CD4-positive, alpha-beta T cell treated with Interleukin-6 at 100 ng/mL for 8 hours (primary cell): ENCODE measurements at regions not wholly inside any gene's neighbourhood (a gene's known extent, or its start where the extent isn't known, plus 50 kb on each side); places are given as distances from the start of the nearest gene placed in this dataset.
"Not testable (repeated sequence)": the region's sequence is repeated elsewhere in the genome, so short reads cannot be mapped to it uniquely, and the experiment has no call there.

Source experiments
- DNase-seq: peaks from one replicate; pipeline ENCODE4 v3.0.0-alpha.2; 2020; ENCODE audit warnings: mixed read lengths, low spot score

DNA sequence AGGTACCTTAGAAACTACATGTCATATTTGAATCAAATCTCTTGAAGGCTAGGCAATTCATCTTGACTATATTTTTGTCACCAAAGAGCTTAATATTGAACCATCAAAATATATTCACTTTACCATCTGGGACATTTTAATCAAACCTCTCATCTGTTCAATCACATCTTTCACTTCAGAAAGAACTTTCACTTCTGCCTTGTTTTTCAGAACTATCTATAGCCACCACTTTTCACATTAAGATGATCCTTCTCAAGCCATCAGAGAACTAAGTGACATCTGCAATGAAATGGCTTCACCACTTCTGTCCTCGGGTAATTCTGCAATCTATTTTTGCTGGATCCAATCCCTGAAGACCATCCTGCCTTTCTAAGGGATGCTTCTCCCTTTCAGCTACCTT is 57.8 kb downstream of the OR2B2 start:
- no peak for DNase-seq

DNA sequence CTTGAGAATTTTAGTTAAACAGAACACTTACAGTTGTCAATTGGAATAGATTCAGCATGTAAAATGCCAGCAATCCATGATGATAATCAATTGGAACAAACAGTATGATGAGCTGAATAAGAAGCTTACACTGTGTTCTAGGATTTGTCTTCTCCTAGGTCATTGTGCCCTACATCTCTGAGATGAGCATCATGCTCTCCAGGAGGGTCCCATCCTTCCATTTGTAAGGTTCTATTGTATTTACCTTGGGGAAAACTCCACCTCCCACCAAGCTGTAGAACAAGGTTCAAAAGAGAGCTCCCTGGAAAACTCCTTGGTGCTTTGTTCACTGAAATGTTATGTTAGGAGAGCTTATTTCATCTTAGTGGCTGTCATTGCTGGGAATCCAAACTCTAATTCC is 60.8 kb downstream of the OR2B2 start:
- DNase-seq: no peak

DNA sequence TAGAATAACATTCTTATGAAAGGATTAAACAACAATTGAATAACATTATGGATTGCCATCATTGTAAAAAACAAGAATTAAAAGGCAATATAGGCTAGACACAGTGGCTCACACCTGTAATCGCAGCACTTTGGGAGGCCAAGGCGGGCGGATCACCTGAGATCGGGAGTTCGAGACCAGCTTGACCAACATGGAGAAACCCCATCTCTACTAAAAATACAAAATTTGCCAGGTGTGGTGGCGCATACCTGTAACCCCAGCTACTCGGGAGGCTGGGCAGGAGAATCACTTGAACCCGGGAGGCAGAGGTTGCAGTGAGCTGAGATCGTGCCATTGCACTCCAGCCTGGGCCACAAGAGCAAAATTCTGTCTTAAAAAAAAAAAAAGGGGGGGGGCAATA is 63.2 kb downstream of the OR2B2 start:
- not testable (repeated sequence) for DNase-seq

DNA sequence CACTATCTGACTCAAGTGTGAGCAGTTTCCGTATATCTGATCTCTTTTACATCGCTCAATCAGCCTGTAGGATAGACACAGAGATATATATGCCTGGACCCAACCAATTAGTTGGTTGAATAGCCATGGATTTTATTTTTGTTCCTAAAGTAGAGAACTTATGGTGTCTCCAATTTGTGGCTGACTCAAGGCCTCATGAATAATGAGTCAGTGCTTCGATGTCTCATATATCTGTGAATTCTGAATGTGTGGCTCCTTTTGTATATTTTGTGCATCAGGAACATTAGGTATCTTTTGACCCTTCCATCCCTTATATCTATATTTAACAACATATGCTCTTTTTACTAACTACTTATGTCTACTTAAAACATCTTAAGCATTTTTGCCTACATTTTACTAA is 64.5 kb downstream of the OR2B2 start:
- no peak for DNase-seq

DNA sequence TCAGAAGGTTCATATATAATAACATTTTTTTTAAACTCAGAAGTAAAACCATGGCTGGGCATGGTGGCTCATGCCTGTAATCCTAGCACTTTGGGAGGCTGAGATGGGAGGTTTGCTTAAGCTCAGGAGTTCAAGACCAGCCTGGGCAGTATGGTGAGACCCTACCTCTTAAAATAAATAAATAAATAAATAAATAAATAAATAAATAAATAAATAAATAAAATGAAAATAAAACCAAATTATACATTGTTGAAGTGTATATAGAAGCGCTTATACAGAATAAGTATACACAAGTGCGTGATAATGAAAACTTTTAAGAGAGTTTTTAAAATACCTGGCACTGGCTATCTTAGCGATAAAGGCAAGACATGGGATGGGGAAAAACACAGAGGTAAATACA is 71.6 kb downstream of the OR2B2 start:
- DNase-seq: no peak

DNA sequence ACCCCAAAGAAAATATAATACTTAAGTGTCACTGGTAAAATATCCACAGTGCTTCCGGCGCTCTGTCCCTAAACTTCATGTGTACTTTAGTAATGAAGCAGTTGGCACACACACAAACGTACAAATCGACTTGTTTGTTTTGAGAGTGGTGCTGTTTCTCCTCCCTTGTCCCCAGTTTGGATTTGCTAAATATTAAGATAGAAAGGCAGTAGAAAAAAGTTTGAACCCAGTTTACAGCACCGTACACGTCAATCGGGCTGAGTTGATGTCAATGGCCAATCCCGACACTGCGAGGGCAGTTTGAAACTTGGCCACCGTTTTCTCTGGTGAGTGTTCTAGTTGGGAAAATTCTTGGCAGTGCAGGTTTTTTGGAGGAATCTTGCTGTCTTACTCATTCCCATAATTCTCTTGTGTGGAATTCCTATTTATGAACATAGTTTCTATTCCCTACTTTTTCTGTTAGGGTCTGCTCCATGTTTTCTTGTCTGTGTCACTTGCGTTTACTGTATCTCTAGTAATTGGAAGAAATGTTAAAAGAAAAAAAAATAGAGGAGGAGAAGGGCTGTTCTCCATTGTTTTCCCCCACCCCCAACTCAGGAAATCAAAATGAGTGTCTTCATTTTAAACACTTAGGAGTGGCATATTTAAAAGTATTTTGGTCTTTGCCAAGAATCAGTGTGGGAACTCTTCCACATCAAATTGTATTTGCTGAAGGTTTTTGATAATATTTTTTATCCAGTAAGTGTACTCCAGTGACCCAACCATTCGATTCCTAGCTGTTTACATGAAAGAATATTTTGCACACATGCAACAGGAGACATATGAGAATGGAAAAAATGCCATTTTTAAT is 72.3 kb downstream of the OR2B2 start:
- DNase-seq: no peak

DNA sequence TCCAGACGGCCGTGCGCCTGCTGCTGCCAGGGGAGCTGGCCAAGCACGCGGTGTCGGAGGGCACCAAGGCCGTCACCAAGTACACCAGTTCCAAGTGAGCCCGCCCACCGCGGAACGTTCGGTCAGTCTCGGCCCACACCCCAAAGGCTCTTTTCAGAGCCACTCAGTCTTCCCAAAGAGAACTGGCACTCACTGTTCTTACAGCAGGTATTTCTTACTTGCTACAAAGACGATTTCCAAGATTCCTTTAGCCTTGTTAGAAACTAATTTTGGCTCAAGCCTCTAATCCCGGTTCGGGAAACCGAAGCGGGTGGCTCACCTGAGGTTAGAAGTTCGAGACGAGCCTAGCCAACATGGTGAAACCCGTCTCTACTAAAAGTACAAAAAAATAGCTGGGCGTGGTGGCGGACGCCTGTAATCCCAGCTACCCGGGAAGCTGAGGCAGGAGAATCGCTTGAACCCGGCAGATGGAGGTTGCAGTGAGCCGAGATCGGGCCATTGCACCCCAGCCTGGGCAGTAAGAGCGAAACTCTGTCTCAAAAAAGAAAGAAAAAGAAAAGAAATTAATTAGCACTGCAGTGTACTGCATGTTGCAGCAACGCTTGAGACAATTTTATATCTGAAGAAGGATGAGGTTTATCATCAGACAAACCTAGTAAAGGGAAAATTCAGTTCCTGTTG is 73.1 kb downstream of the OR2B2 start:
- DNase-seq: no peak

DNA sequence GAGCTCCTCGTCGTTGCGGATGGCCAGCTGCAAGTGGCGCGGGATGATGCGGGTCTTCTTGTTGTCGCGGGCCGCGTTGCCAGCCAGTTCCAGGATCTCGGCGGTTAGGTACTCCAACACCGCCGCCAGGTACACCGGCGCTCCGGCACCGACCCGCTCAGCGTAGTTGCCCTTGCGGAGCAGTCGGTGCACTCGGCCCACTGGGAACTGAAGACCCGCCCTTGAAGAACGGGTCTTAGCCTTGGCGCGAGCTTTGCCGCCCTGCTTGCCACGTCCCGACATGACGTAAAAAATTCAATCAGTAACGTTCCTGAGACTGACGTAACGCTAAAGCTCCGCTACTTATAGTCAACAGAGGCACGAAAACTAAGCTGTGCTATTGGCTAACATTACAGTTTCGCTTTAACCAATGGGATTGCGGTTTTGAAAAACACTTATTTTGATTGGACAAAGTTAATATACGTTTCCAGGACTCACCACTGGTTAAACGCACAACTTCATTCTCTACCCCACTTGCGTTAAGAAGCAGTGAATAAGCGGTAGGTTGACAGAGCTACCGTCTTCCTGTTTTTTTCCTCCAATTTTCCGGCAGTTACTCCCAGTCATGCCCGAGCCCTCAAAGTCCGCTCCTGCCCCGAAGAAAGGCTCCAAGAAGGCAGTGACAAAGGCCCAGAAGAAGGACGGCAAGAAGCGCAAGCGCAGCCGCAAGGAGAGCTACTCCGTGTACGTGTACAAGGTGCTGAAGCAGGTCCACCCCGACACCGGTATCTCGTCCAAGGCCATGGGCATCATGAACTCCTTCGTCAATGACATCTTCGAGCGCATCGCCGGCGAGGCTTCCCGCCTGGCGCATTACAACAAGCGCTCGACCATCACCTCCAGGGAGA is 73.9 kb downstream of the OR2B2 start:
- DNase-seq: peak; percentile 93

DNA sequence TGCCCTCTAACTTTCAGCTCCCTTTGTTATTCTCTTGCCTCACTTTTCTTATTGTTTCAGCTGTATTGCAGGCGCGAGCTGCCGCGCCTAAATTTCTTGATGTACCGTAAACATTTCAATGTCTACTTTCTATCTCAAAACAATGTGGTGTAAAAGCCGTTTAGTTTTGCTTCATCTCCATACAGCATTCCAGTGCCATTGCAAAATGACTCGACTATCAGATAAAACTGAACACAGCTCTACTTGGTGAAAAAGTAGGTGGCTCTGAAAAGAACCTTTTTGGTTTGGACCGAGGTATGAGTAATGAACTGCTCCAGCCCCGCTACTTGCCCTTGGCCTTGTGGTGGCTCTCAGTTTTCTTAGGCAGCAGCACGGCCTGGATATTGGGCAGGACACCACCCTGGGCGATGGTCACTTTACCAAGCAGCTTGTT is 74.6 kb downstream of the OR2B2 start:
- DNase-seq: peak; percentile 24

DNA sequence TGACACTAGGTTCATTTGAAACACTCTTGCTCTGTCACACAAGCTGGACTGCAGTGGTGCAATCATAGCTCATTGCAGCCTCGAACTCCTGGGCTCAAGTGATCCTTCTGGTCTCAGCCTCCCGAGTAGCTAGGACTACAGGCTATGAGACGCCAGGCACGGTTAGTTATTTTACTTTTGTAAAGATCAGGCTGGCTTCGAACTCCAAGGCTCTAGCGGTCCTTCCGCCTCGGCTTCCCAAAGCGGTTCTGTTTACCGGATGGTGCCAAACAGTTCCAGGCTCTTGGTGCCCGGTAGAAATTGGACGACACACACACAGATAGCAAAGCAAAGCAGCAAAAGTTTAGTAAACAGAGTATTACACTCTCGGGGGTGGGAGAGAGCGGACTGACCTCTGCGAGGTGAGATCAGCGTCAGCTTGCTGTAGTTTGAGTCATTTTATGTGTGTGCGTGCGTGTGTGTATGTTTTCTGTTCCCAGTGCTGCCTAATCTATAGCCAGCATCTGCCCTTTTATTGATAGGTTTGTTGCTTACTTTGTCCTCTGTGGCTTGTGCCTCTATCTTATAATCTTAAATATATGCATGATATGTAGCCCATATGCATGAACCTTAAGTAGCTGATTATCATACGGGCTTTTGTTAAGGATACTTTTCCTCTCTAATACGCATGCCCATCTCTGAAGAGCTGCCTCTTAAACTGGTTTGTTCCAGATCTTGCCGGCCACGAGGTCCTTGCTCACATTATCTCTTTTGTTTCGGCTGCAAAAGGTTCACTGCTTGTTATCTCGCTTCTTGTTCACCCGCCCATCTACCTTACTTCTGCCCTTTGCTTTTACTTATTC is 75.2 kb downstream of the OR2B2 start:
- peak; percentile 73 for DNase-seq

DNA sequence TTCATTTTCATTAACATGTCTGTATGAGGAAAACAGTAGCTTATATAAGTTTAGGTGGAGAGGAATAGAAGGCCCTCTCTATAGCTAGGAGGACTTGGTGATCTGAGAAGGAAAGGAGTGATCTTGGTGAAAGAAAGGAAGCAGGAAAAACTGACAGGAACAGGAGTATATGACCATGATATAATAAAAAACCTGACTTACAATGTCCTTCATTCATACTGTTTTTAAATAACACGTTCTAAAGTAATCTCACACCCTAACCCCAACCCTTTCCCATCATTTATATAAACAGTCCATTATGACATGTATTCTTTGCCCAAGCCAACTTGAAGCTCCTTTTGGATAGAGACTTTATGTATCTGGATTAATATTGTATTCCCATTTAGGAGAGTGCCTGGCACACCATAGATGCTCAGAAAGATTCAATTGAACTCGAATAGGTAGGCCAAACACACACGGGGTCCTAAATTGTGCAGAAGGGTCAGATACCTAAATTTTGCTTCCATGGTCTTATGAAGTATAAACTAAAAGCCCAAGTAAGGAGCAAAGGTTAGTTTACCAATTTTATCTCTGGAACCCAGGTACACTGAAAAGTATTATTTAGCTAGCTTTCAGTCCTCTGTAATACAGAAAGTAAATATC is 75.9 kb downstream of the OR2B2 start:
- no peak for DNase-seq

DNA sequence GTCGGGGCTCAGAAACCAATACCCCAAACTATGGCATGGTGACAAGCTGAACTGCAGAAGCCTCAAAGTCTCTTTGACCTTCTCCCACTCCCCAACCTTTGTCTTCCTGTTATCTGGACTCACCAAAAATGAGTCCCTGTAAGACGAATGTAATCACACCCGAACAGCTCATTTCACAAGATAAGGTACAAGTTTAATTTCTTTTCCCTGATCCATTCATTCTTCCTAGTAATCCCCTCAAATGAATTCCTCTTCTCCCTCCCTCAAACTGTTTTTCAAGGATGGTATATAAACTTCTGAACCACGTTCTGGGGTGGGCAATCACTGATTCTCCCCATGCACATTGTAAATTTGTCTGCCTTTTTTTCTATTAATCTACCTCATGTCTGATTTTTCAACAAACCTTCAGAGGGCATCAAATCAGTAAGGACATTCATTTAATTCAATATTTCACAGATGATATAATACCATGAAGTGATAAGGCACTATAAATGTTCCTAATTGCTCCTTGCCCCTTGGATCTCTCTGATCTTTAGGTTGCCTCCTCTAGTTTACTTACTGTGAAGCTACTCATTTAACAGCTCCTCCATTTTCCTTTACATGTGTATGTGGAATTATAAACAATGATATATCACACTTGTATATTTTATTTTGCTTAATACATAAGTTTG is 77.2 kb downstream of the OR2B2 start:
- DNase-seq: no peak

DNA sequence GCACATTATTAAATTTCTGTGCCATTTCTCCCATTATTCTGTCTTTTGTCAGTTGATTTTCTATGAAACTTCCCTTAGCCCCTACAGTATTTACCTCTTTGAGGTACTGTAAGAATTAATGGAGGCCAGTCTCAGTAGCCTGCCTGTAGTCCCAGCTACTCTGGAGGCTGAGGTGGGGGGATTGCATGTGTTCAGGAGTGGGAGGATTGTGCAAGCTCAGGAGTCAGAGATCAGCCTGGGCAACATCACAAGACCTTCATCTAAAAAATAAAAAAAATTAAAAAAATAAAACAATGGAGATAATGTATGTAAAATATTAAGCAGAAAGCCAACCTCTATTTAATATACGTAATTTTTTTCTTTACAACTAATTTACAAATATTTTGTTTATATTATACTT is 77.8 kb downstream of the OR2B2 start:
- DNase-seq: no peak

DNA sequence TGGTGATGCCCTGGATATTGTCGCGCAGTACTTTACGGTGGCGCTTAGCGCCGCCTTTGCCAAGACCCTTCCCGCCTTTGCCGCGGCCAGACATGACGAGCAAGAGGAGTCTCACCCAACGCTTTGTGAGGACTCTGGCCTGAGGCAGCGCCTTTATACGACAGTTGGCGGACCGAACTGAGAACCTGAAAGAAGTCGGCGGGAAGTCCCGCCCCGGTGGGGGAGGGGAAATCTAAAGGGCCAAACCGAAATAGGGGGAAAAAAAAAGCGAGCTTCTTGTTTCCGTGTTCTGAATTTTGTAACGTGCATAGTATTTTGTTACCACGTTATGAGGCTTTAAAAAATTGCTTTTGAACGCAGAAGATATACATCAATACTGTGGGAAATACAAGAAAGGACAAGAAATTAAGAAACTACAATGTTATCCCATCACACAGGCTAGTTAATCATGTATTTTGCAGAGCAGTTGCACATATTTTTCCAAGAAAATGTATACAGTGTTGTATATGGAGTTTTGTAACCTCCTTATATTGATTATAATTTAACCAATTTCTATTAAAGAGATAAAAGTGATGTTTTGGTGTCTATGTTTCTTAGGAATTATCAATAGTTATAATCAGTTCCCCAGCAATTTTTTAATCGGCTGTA is 80.6 kb downstream of the OR2B2 start:
- DNase-seq: peak; percentile 60

DNA sequence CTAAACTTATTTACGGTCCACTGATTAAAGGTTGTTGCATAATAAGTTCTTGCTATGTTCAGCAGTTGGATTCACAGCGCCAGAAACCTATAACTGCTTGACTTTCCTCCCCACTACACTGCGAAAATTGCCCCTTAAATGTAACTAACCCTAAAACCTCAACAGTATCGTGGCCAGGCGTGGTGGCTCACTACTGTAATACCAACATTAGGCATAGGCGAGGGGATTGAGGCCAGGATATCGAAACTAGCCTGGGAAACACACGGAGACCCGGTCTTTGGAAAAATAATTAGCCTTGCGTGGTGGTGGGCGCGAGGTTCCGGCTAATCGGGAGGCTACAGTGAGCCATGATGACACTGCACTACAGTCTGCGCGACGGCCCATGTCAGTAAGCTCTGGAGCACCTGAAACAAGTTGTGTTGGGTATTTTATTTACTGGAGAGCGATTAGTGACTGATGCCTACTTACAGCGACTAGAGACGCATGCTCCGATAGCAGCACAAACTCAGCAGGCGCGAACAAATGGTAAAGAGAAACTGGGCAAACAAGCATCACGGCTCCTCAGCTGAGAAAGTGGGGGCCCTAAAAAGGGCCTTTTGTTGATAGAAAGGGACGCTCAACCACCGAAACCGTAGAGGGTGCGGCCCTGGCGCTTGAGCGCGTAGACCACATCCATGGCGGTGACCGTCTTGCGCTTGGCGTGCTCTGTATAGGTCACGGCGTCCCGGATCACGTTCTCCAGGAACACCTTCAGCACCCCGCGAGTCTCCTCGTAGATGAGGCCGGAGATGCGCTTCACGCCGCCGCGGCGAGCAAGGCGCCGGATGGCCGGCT is 81.4 kb downstream of the OR2B2 start:
- peak; percentile 30 for DNase-seq

DNA sequence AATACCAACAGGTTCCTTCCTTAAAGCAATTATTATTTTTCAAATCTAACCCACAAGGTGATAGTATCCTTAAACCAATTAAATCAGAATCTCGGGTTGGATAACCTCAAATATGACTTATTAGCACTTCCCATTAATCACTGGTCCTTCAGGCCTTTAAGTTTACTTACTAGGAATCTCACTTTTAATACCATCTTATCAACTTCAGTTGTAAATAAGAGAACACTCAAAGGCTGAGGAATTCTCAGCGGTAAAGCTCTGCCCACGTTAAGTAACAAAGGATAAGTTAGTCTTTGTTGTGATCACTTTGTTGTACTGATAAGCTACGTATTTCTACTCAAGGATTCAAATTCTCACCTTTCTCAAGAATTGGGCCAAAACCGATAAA is 82.0 kb downstream of the OR2B2 start:
- DNase-seq: no peak

DNA sequence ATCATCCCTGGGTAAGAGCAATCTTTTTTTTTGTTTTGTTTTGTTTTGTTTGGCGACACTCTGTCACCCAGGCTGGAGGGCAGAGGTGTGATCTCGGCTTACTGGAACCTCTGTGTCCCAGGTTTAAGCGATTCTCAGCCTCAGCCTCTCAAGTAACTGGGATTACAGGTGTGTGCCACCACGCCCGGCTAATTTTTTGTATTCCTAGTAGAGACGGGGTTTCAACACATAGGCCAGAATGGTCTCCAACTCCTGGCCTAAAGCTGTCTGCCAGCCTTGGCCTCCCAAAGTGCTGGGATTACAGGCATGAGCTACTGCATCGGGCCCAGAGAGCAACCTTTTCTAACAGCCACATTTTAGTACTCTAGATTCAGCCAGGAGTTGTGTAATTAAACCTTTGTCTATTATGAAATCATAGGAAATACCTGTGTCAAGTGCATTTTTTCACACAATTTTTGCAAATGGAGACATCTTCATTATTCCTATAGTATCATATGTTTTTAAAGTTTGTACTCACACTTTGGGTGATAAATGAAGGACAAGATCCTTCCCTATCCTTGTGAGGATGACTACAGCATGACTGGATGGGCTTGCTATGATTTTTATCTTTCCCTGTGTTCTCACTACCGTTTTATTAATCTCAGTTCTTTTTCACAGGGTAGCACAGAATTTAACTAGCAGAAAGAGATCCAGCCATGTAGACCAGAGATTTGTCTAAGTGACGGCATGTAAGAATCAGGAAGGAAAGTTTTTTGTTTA is 82.6 kb downstream of the OR2B2 start:
- DNase-seq: no peak

DNA sequence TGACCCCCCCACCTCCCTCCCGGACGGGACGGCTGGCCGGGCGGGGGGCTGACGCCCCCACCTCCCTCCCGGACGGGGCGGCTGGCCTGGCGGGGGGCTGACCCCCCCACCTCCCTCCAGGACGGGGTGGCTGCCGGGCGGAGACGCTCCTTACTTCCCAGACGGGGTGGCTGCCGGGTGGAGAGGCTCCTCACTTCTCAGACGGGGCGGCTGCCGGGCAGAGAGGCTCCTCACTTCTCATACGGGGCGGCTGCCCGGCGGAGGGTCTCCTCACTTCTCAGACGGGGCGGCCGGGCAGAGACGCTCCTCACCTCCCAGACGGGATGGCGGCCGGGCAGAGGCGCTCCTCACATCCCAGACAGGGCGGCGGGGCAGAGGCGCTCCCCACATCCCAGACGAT is 84.7 kb downstream of the OR2B2 start:
- DNase-seq: not testable (repeated sequence)
